Left ventricle myocardium superior (tissue), 1 donor: ENCODE measurements at regions not wholly inside any gene's neighbourhood (a gene's known extent, or its start where the extent isn't known, plus 50 kb on each side); places are given as distances from the start of the nearest gene placed in this dataset.
"Not testable (repeated sequence)": the region's sequence is repeated elsewhere in the genome, so short reads cannot be mapped to it uniquely, and the experiment has no call there.

Source experiments
- ATAC-seq: fragments of 200-7000 bp; cut with Tn5 transposase; one replicate; pipeline ENCODE4 v1.9.1; 2020; ENCODE audit warnings: mild to moderate bottlenecking, moderate library complexity
- DNase-seq: peaks from one replicate; pipeline ENCODE4 v3.0.0-alpha.2; 2020
- intact Hi-C: fragments of 100-400 bp; cut with micrococcal nuclease; formaldehyde crosslinking; loops from one replicate; pipeline ENCODE4 v1.11.0; 2022
- donor health status: DM: no; HTN: yes; CAD: no; lungs with severe emphysema.

- no peak for DNase-seq
- intact Hi-C loops: no loop called here
These were observed 170.6 kb downstream of the ZIC5 start for GRCh38 chr13:99800951-99801350.

GRCh38 chr13:99800011-99800410 lies 171.6 kb downstream of the ZIC5 start:
- intact Hi-C loops: no loop called here
- ATAC-seq (no peak), DNase-seq (no peak)

More at GRCh38 chr13:99800951-99801350, 170.6 kb downstream of the ZIC5 start:
- no peak for ATAC-seq

- ATAC-seq: no peak
- DNase-seq: no peak
- intact Hi-C loops: no loop called here
These were observed 172.8 kb downstream of the ZIC5 start for GRCh38 chr13:99798756-99799155.

- intact Hi-C loops: no loop called here
- ATAC-seq: no peak
- no peak for DNase-seq
These were observed 173.9 kb downstream of the ZIC5 start for GRCh38 chr13:99797691-99798090.

GRCh38 chr13:99796175-99796819 lies 175.3 kb downstream of the ZIC5 start:
- DNase-seq: no peak
- intact Hi-C loops: no loop called here
- no peak for ATAC-seq

- intact Hi-C loops: no loop called here
- no peak for ATAC-seq
- DNase-seq: no peak
These were observed 179.3 kb downstream of the ZIC5 start for GRCh38 chr13:99792079-99792921.

- intact Hi-C loops: no loop called here
- no peak for ATAC-seq
- DNase-seq: no peak
These were observed 188.9 kb downstream of the ZIC5 start for GRCh38 chr13:99782669-99783068.

- intact Hi-C loops: no loop called here
- no peak for ATAC-seq
These were observed 193.1 kb downstream of the ZIC5 start for GRCh38 chr13:99778500-99778899.

GRCh38 chr13:99777873-99778272 lies 193.7 kb downstream of the ZIC5 start:
- ATAC-seq (no peak), DNase-seq (no peak)

More at GRCh38 chr13:99778500-99778899, 193.1 kb downstream of the ZIC5 start:
- no peak for DNase-seq

GRCh38 chr13:99774644-99775043 lies 196.9 kb downstream of the ZIC5 start:
- no peak for DNase-seq
- no peak for ATAC-seq
- intact Hi-C loops: no loop called here

More at GRCh38 chr13:99777873-99778272, 193.7 kb downstream of the ZIC5 start:
- intact Hi-C loops: no loop called here

GRCh38 chr13:99768986-99769385 lies 202.6 kb downstream of the ZIC5 start:
- intact Hi-C loops: no loop called here
- ATAC-seq: no peak
- no peak for DNase-seq

- DNase-seq (no peak), ATAC-seq (no peak)
- intact Hi-C loops: no loop called here
These were observed 204.9 kb downstream of the ZIC5 start for GRCh38 chr13:99766641-99767045.

- no peak for DNase-seq
- intact Hi-C loops: no loop called here
- no peak for ATAC-seq
These were observed 205.7 kb downstream of the ZIC5 start for GRCh38 chr13:99765869-99766268.

- no peak for DNase-seq
- no peak for ATAC-seq
- intact Hi-C loops: no loop called here
These were observed 211.1 kb downstream of the ZIC5 start for GRCh38 chr13:99760456-99760855.

- intact Hi-C loops: no loop called here
- DNase-seq (no peak), ATAC-seq (no peak)
These were observed 212.4 kb downstream of the ZIC5 start for GRCh38 chr13:99759163-99759552.

GRCh38 chr13:99758460-99759162 lies 213.0 kb downstream of the ZIC5 start:
- ATAC-seq (no peak), DNase-seq (no peak)
- intact Hi-C loops: no loop called here

GRCh38 chr13:99757756-99758459 lies 213.7 kb downstream of the ZIC5 start:
- no peak for DNase-seq
- no peak for ATAC-seq
- intact Hi-C loops: no loop called here

GRCh38 chr13:99756281-99756680 lies 215.3 kb downstream of the ZIC5 start:
- DNase-seq: no peak
- no peak for ATAC-seq
- intact Hi-C loops: no loop called here

- DNase-seq, ATAC-seq, intact Hi-C loops: not testable (repeated sequence)
These were observed 216.8 kb downstream of the ZIC5 start for GRCh38 chr13:99754750-99755149.
